Caco-2 (cell line): ENCODE measurements at regions not wholly inside any gene's neighbourhood (a gene's known extent, or its start where the extent isn't known, plus 50 kb on each side); places are given as distances from the start of the nearest gene placed in this dataset.

Experiments
- BruUV-seq: library from RNA; stranded (reverse); fragments of 400-500 nt; replicated peaks from 2 replicates; lab custom pipeline; 2021; lab: Mats Ljungman, UMichigan
- CTCF ChIA-PET: fragments of 300-600 bp; sonication (Branson Sonifier 250); formaldehyde crosslinking; loops from one replicate; lab custom pipeline; 2022; ENCODE audit warnings: antibody characterized with exemption; lab: Charles Lee
- POLR2A ChIA-PET: fragments of 300-600 bp; sonication (Branson Sonifier 250); formaldehyde crosslinking; loops from one replicate; lab custom pipeline; 2022; ENCODE audit warnings: antibody characterized with exemption; lab: Charles Lee
- DNase-seq, 2 experiments: peaks; one replicate each; pipeline versions ENCODE4 v3.0.0 to v3.0.0-alpha.2; 2020 to 2022
- H3K27me3 ChIP-seq: replicated peaks from 2 replicates; pipeline ENCODE4 v1.6.0; 2011; ENCODE audit warnings: low read length; ENCODE audit not compliant: control insufficient read depth, insufficient read depth
- H3K36me3 ChIP-seq: 2 replicates; pipeline ENCODE4 v1.5.1; 2011; ENCODE audit warnings: low read length; ENCODE audit not compliant: control insufficient read depth, insufficient read depth
- H3K4me1 ChIP-seq: fragments of 250-450 bp; sonication (Bioruptor Pico); 2 replicates; pipeline ENCODE4 v1.5.1; 2020; ENCODE audit warnings: mild to moderate bottlenecking
- H3K4me3 ChIP-seq: 2 replicates; pipeline ENCODE4 v1.5.1; 2011; ENCODE audit warnings: low read depth, mild to moderate bottlenecking, control low read depth, low read length
- H3K9me3 ChIP-seq: fragments of 250-450 bp; sonication (Bioruptor Pico); 2 replicates; pipeline ENCODE4 v1.5.1; 2020; ENCODE audit warnings: mild to moderate bottlenecking, moderate library complexity
- H3K27ac Mint-ChIP-seq: one replicate; pipeline ENCODE4 v1.8.0; 2022; ENCODE audit warnings: mixed read lengths; ENCODE audit not compliant: unreplicated experiment
- H3K27me3 Mint-ChIP-seq: one replicate; pipeline ENCODE4 v1.8.0; 2022; ENCODE audit warnings: mixed read lengths; ENCODE audit not compliant: insufficient read depth, unreplicated experiment
- H3K36me3 Mint-ChIP-seq: one replicate; pipeline ENCODE4 v1.8.0; 2022; ENCODE audit warnings: mild to moderate bottlenecking, mixed read lengths; ENCODE audit not compliant: insufficient read depth, unreplicated experiment
- H3K4me1 Mint-ChIP-seq: one replicate; pipeline ENCODE4 v1.8.0; 2022; ENCODE audit warnings: low read depth, mixed read lengths; ENCODE audit not compliant: unreplicated experiment
- H3K4me3 Mint-ChIP-seq: one replicate; pipeline ENCODE4 v1.8.0; 2022; ENCODE audit warnings: mild to moderate bottlenecking, moderate library complexity, mixed read lengths; ENCODE audit not compliant: unreplicated experiment
- H3K9me3 Mint-ChIP-seq: one replicate; pipeline ENCODE4 v1.8.0; 2022; ENCODE audit warnings: mixed read lengths; ENCODE audit not compliant: unreplicated experiment
- intact Hi-C: fragments of 100-400 bp; cut with micrococcal nuclease; formaldehyde crosslinking; loops from one replicate; pipeline ENCODE4 v1.10.0; 2022; ENCODE audit not compliant: unreplicated experiment
- TF ChIP-seq, protein P1 (sequence below), 2 experiments: fragments of 200-600 bp in 1 of 2; IDR thresholded peaks; 1 replicate in 1 of 2; 2 replicates in 1 of 2; pipeline versions ENCODE4 v1.5.1 to v1.8.0; 2011 to 2022; ENCODE audit warnings: antibody characterized with exemption in 1 of 2, control low read depth in 1 of 2, inconsistent platforms in 1 of 2, low read depth in 1 of 2, low read length in 1 of 2, mild to moderate bottlenecking in 1 of 2, moderate library complexity in 1 of 2; ENCODE audit not compliant: insufficient read depth in 1 of 2, severe bottlenecking in 1 of 2, unreplicated experiment in 1 of 2

DNA sequence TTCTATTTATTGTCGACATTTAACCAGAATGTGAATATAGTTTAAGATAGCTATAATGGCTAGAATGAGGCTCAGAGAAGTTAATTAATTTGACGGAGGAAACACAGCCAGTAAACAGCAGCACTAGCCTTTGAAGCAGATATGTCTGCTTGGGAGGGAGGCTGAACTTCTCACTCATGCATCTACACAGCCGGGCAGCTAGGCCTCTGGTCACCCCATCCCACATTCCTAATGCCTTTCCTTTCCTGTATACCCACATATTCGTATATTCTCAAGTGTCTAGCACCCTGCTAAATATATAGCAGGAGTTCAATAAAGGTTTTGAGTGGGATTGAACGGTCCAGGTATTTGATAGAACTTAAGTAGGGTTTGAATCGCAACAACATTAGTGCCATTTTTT lies 230.4 kb upstream of the PDE10A start:
- no peak for DNase-seq
- intact Hi-C loops: no loop called here
- Mint-ChIP-seq H3K4me3 (no peak overlapping the region), H3K4me1 (no peaks in the 10 kb centered on the region), H3K27me3 (peaks cover 10% of the 10 kb centered on the region), H3K27ac (no peak overlapping the region), H3K36me3 (no peaks in the 10 kb centered on the region), H3K9me3 (no peaks in the 10 kb centered on the region)
- ChIA-PET POLR2A (no interaction called here), CTCF (no interaction called here)
- Histone ChIP-seq H3K27me3 (no peaks in the 10 kb centered on the region; the same call in 1 of the 2 replicates), H3K4me3 (no peak overlapping the region), H3K9me3 (no peaks in the 10 kb centered on the region), H3K4me1 (no peaks in the 10 kb centered on the region), H3K36me3 (no peaks in the 10 kb centered on the region)
- TF ChIP-seq, protein P1, sequence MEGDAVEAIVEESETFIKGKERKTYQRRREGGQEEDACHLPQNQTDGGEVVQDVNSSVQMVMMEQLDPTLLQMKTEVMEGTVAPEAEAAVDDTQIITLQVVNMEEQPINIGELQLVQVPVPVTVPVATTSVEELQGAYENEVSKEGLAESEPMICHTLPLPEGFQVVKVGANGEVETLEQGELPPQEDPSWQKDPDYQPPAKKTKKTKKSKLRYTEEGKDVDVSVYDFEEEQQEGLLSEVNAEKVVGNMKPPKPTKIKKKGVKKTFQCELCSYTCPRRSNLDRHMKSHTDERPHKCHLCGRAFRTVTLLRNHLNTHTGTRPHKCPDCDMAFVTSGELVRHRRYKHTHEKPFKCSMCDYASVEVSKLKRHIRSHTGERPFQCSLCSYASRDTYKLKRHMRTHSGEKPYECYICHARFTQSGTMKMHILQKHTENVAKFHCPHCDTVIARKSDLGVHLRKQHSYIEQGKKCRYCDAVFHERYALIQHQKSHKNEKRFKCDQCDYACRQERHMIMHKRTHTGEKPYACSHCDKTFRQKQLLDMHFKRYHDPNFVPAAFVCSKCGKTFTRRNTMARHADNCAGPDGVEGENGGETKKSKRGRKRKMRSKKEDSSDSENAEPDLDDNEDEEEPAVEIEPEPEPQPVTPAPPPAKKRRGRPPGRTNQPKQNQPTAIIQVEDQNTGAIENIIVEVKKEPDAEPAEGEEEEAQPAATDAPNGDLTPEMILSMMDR (IDR thresholded peaks at IDR 0.05; ENCODE audit: insufficient read depth in 1 of 2, low read depth in 1 of 2, low read length in 1 of 2, severe bottlenecking in 1 of 2, unreplicated experiment in 1 of 2): no peak
- no TSS peak for BruUV-seq

DNA sequence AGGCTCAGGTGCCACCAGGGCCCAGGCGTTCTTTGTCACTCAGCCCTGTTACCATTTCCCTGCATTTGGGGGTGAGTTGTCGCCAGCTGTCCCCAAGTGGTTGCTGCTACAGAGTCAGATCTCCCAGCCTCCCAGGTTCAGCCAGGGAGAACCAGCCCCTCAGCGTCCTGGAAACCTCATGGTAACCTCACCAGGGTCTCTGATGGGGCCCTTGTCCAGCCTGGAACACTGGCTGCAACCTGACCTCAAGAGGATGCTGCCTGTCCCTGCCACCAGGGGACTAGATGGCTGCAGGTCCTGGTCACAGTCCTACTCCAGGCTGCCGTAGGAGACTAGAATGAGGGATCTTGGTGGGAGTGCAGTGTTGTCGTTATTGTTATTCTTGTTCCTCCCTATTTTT lies 228.3 kb upstream of the PDE10A start:
- no peaks in the 10 kb centered on the region for H3K36me3 Mint-ChIP-seq
- ChIA-PET CTCF (interaction anchor here (1.2 kb wide), 1 partner anchor 213 kb away, joined by 5 read pairs; no protein-coding TSS in a partner anchor), POLR2A (no interaction called here)
- TF ChIP-seq, protein P1 (IDR thresholded peaks at IDR 0.05; ENCODE audit: insufficient read depth in 1 of 2, low read depth in 1 of 2, low read length in 1 of 2, severe bottlenecking in 1 of 2, unreplicated experiment in 1 of 2): no peak
- DNase-seq: no peak
- H3K27me3 Mint-ChIP-seq: peaks cover 9% of the 10 kb centered on the region
- H3K9me3 ChIP-seq: no peaks in the 10 kb centered on the region
- H3K4me1 Mint-ChIP-seq: no peaks in the 10 kb centered on the region
- H3K4me3 Mint-ChIP-seq: no peak overlapping the region
- H3K27me3 ChIP-seq: no peaks in the 10 kb centered on the region; the same call in 1 of the 2 replicates
- H3K4me3 ChIP-seq: no peak overlapping the region
- H3K27ac Mint-ChIP-seq: no peak overlapping the region
- H3K9me3 Mint-ChIP-seq: no peaks in the 10 kb centered on the region
- no TSS peak for BruUV-seq
- no peaks in the 10 kb centered on the region for H3K4me1 ChIP-seq
- H3K36me3 ChIP-seq: no peaks in the 10 kb centered on the region
- intact Hi-C loops: no loop called here

DNA sequence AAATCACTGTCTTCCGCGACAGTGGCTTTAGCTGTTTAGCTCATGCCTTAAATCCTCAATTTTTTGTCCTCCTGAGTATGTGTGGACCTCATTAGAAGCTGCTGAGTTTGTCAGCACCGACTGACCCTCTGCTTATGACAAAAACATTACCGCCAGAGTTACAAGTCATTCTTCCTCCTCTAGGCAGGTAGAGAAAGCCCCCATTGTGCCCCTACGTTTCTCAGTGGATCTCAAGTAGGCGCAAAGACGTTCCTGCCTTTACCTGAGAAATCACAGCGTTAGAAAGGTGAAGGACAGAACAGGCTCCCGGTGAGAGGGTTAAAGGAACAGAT lies 227.3 kb upstream of the PDE10A start:
- DNase-seq: no peak
- no peaks in the 10 kb centered on the region for H3K4me1 Mint-ChIP-seq
- intact Hi-C loops: loop anchor here (1.0 kb wide), 1 partner anchor 216 kb away; no protein-coding TSS in a partner anchor
- no peak overlapping the region for H3K4me3 Mint-ChIP-seq
- no peaks in the 10 kb centered on the region for H3K9me3 Mint-ChIP-seq
- ChIA-PET CTCF (interaction anchor here (1.1 kb wide), 1 partner anchor 207 kb away, joined by 3 read pairs; no protein-coding TSS in a partner anchor), POLR2A (no interaction called here)
- no peaks in the 10 kb centered on the region for H3K36me3 ChIP-seq
- BruUV-seq: no TSS peak
- no peaks in the 10 kb centered on the region for H3K9me3 ChIP-seq
- peaks cover 9% of the 10 kb centered on the region for H3K27me3 Mint-ChIP-seq
- no peak overlapping the region for H3K27ac Mint-ChIP-seq
- no peak overlapping the region for H3K4me3 ChIP-seq
- H3K4me1 ChIP-seq: no peaks in the 10 kb centered on the region
- H3K36me3 Mint-ChIP-seq: no peaks in the 10 kb centered on the region
- H3K27me3 ChIP-seq: no peaks in the 10 kb centered on the region; the same call in 1 of the 2 replicates
- TF ChIP-seq, protein P1 (IDR thresholded peaks at IDR 0.05; ENCODE audit: insufficient read depth in 1 of 2, low read depth in 1 of 2, low read length in 1 of 2, severe bottlenecking in 1 of 2, unreplicated experiment in 1 of 2): no peak
